BLaER1 (cell line): ENCODE measurements at regions not wholly inside any gene's neighbourhood (a gene's known extent, or its start where the extent isn't known, plus 50 kb on each side); places are given as distances from the start of the nearest gene placed in this dataset.

Source experiments
- H3K27ac ChIP-seq: shearing (Covaris generic); formaldehyde crosslinking; 2 replicates; pipeline ENCODE4 v1.8.1; 2022
- H3K27me3 ChIP-seq: shearing (Covaris generic); formaldehyde crosslinking; 2 replicates; pipeline ENCODE4 v1.8.1; 2022
- H3K36me3 ChIP-seq: shearing (Covaris generic); formaldehyde crosslinking; 2 replicates; pipeline ENCODE4 v1.8.1; 2022
- H3K4me1 ChIP-seq: shearing (Covaris generic); formaldehyde crosslinking; 2 replicates; pipeline ENCODE4 v1.8.1; 2022
- H3K4me2 ChIP-seq: shearing (Covaris generic); formaldehyde crosslinking; 2 replicates; pipeline ENCODE4 v1.8.1; 2022
- H3K4me3 ChIP-seq: shearing (Covaris generic); formaldehyde crosslinking; 2 replicates; pipeline ENCODE4 v1.8.1; 2022
- H3K9ac ChIP-seq: shearing (Covaris generic); formaldehyde crosslinking; 2 replicates; pipeline ENCODE4 v1.8.1; 2022
- H3K9me3 ChIP-seq: shearing (Covaris generic); formaldehyde crosslinking; 2 replicates; pipeline ENCODE4 v1.8.1; 2022
- H4K20me1 ChIP-seq: shearing (Covaris generic); formaldehyde crosslinking; 2 replicates; pipeline ENCODE4 v1.8.1; 2022
- Cebpa-rat ChIP-seq: shearing (Covaris generic); IDR thresholded peaks from 2 replicates; pipeline ENCODE4 v1.8.1; 2022

DNA sequence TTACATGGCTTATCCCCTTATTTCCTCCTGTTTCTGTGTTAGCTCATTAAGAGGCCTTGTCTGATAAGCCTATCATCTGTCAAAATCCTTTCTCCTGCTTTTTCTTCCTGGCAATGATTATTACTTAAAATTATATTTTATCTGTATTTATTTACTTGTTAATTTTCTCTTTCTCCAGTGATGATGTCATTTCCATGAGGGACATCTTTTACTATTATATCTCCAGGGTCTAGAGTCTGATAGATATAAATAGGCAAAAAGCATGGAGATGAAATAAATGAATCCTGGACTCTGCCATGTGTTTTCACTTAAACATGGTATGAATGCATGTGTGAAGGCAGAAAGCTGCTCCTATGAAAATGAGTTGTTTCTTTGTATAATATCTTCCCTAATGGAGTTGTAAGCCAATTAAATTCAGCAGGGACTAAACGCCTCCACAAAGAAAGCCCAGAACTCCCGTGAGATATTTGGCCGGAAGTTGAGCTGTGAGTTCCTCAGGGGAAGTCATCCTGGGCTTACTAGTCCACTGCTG, 375.2 kb downstream of the TUSC7 start:
- H3K9me3 ChIP-seq, result no peaks in the 10 kb centered on the region
- TF ChIP-seq Cebpa-rat, result no peak
- no peaks in the 10 kb centered on the region for H3K36me3 ChIP-seq

GRCh38 chr3:117091676-117092075, 382.1 kb downstream of the TUSC7 start:
- H3K27me3 ChIP-seq, result no peaks in the 10 kb centered on the region

More for the DNA sequence above, 375.2 kb downstream of the TUSC7 start:
- Histone ChIP-seq H3K27ac (no peak overlapping the region), H3K27me3 (no peaks in the 10 kb centered on the region), H3K4me3 (no peak overlapping the region), H3K9ac (no peak overlapping the region), H3K4me2 (no peak overlapping the region), H4K20me1 (no peaks in the 10 kb centered on the region), H3K4me1 (no peaks in the 10 kb centered on the region)

DNA sequence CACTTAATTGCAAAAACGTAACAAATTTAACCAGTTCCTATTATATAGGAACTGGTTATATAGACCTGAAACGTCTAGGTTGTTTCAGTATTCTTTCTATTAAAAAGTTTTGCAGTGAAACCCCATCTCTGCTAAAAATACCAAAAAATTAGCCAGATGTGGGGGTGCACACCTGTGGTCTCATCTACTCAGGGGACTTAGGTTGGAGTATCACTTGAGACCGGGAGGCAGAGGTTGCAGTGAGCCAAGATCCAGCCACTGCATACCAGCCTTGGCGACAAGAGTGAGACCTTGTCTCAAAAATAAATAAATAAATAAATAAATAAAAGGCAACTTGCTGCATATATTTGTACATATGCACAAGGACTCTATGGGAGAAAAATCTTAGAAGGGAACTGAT, 387.0 kb downstream of the TUSC7 start:
- H3K9me3 ChIP-seq, result no peaks in the 10 kb centered on the region
- H3K4me1 ChIP-seq, result no peaks in the 10 kb centered on the region
- no peak overlapping the region for H3K4me3 ChIP-seq
- H3K27ac ChIP-seq, result no peak overlapping the region
- H3K4me2 ChIP-seq, result no peak overlapping the region
- H3K36me3 ChIP-seq, result no peaks in the 10 kb centered on the region
- no peak for TF ChIP-seq Cebpa-rat
- H4K20me1 ChIP-seq, result no peaks in the 10 kb centered on the region
- no peaks in the 10 kb centered on the region for H3K27me3 ChIP-seq
- H3K9ac ChIP-seq, result no peak overlapping the region

More at GRCh38 chr3:117091676-117092075, 382.1 kb downstream of the TUSC7 start:
- no peak overlapping the region for H3K9ac ChIP-seq
- no peaks in the 10 kb centered on the region for H3K9me3 ChIP-seq
- no peak overlapping the region for H3K4me2 ChIP-seq
- no peak overlapping the region for H3K27ac ChIP-seq
- H3K36me3 ChIP-seq, result no peaks in the 10 kb centered on the region
- no peaks in the 10 kb centered on the region for H3K4me1 ChIP-seq
- no peaks in the 10 kb centered on the region for H4K20me1 ChIP-seq
- H3K4me3 ChIP-seq, result no peak overlapping the region
- no peak for TF ChIP-seq Cebpa-rat

- no peak for TF ChIP-seq Cebpa-rat
- H3K4me2 ChIP-seq, result no peak overlapping the region
These were observed 387.8 kb downstream of the TUSC7 start for GRCh38 chr3:117097351-117097750.

DNA sequence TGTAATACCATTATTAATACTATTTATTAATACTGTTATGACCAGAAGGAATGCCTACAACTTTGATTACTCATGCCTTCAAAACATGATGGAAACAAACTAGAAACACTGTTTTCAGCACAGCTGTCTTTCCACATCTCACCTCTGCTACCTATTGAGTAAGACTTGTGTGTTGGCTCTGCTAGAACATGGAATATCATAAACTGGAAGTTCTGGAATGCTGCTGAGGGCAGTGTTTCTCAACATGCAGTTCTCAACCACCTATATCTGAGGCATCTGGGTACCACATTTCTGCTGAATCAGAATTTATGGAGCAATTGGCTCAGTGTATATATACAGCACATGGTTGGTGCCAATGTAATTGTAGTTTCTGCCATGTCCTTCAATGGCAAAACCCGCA, 392.1 kb downstream of the TUSC7 start:
- H3K9me3 ChIP-seq, result no peaks in the 10 kb centered on the region
- no peaks in the 10 kb centered on the region for H4K20me1 ChIP-seq
- TF ChIP-seq Cebpa-rat, result no peak
- H3K27ac ChIP-seq, result no peak overlapping the region
- H3K4me2 ChIP-seq, result no peak overlapping the region
- no peak overlapping the region for H3K9ac ChIP-seq
- no peaks in the 10 kb centered on the region for H3K36me3 ChIP-seq
- no peaks in the 10 kb centered on the region for H3K4me1 ChIP-seq
- H3K4me3 ChIP-seq, result no peak overlapping the region
- H3K27me3 ChIP-seq, result no peaks in the 10 kb centered on the region

More at GRCh38 chr3:117097351-117097750, 387.8 kb downstream of the TUSC7 start:
- Histone ChIP-seq H3K36me3 (no peaks in the 10 kb centered on the region), H4K20me1 (no peaks in the 10 kb centered on the region), H3K27ac (no peak overlapping the region), H3K4me3 (no peak overlapping the region), H3K27me3 (no peaks in the 10 kb centered on the region), H3K4me1 (no peaks in the 10 kb centered on the region), H3K9ac (no peak overlapping the region), H3K9me3 (no peaks in the 10 kb centered on the region)

GRCh38 chr3:117102426-117102825, 392.8 kb downstream of the TUSC7 start:
- Histone ChIP-seq H4K20me1 (no peaks in the 10 kb centered on the region), H3K27me3 (no peaks in the 10 kb centered on the region), H3K4me2 (no peak overlapping the region), H3K4me3 (no peak overlapping the region), H3K9ac (no peak overlapping the region), H3K27ac (no peak overlapping the region), H3K36me3 (no peaks in the 10 kb centered on the region), H3K9me3 (no peaks in the 10 kb centered on the region), H3K4me1 (no peaks in the 10 kb centered on the region)
- TF ChIP-seq Cebpa-rat, result no peak

- no peaks in the 10 kb centered on the region for H3K4me1 ChIP-seq
- no peak for TF ChIP-seq Cebpa-rat
- no peaks in the 10 kb centered on the region for H3K9me3 ChIP-seq
- no peak overlapping the region for H3K27ac ChIP-seq
- H4K20me1 ChIP-seq, result no peaks in the 10 kb centered on the region
- H3K4me2 ChIP-seq, result no peak overlapping the region
- no peak overlapping the region for H3K4me3 ChIP-seq
- H3K27me3 ChIP-seq, result no peaks in the 10 kb centered on the region
- H3K9ac ChIP-seq, result no peak overlapping the region
- no peaks in the 10 kb centered on the region for H3K36me3 ChIP-seq
These were observed 394.1 kb downstream of the TUSC7 start for GRCh38 chr3:117103675-117104074.

GRCh38 chr3:117104381-117104780, 394.8 kb downstream of the TUSC7 start:
- Histone ChIP-seq H3K9ac (no peak overlapping the region), H3K4me3 (no peak overlapping the region), H3K4me2 (no peak overlapping the region), H3K27ac (no peak overlapping the region), H3K4me1 (no peaks in the 10 kb centered on the region), H3K9me3 (no peaks in the 10 kb centered on the region), H4K20me1 (no peaks in the 10 kb centered on the region), H3K36me3 (no peaks in the 10 kb centered on the region), H3K27me3 (no peaks in the 10 kb centered on the region)
- no peak for TF ChIP-seq Cebpa-rat

DNA sequence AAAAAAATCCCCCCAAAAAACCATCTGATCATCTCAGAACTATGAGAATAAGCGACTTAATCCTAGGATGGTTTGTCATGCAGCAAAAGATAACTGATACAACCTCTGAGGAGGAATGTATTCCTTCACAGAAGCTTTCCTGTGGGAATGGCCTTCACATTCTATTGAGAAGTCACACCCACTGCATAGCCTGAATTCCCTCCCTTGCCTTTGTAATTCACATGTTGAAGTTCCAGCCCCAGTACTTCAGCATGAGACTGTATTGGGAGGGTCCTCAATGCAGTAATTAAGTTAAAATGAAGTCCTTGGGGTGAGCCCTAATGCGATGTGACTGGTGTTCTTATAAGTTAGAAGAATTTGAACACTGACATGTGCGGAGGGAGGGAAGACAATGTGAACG, 395.2 kb downstream of the TUSC7 start:
- Histone ChIP-seq H3K27ac (no peak overlapping the region), H3K9me3 (no peaks in the 10 kb centered on the region), H3K36me3 (no peaks in the 10 kb centered on the region), H3K4me2 (no peak overlapping the region), H3K27me3 (no peaks in the 10 kb centered on the region), H3K9ac (no peak overlapping the region), H4K20me1 (no peaks in the 10 kb centered on the region), H3K4me3 (no peak overlapping the region), H3K4me1 (no peaks in the 10 kb centered on the region)
- no peak for TF ChIP-seq Cebpa-rat

DNA sequence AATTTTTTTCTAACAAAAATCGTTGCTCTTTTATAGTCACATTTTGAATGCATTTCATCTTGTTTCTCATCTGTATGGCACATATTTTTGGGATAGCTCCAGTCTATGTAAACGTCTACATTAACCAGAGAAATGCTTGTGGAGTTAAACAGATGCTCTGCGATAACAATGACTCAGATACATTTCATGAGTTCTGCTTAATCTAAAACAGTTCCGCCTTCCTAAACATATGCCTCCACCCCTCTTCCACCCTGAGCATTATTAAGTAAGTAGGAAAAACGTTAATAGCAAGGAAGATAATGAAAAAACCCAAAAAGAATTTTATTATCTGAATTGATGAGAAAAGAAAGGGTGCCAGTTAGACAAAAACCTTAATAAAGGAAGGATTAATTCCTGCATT, 396.1 kb downstream of the TUSC7 start:
- no peaks in the 10 kb centered on the region for H3K4me1 ChIP-seq
- no peak overlapping the region for H3K4me3 ChIP-seq
- H3K36me3 ChIP-seq, result no peaks in the 10 kb centered on the region
- H4K20me1 ChIP-seq, result no peaks in the 10 kb centered on the region
- H3K27ac ChIP-seq, result no peak overlapping the region
- no peak for TF ChIP-seq Cebpa-rat
- no peaks in the 10 kb centered on the region for H3K9me3 ChIP-seq
- H3K9ac ChIP-seq, result no peak overlapping the region
- no peaks in the 10 kb centered on the region for H3K27me3 ChIP-seq
- H3K4me2 ChIP-seq, result no peak overlapping the region

DNA sequence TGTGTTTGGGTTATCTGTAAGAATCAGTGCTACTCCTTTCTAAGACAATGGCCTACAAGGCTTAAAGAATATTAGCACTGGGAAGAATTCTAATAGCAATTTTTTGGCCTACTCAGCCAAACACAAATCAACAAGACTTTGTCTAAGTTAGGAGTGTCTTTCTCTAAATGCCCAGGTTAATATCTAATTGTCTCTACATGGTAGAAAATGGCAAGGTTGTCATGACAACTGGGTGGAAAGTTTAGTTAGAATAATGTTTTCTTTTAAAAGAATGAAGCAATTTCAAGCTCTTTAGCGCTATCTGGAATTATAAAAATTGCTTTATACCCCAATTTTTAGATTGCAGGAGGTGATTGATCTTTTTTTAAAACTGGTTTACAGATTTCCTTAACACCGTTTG, 396.8 kb downstream of the TUSC7 start:
- no peak overlapping the region for H3K27ac ChIP-seq
- TF ChIP-seq Cebpa-rat, result no peak
- no peaks in the 10 kb centered on the region for H3K4me1 ChIP-seq
- no peak overlapping the region for H3K4me3 ChIP-seq
- no peak overlapping the region for H3K4me2 ChIP-seq
- H3K9me3 ChIP-seq, result no peaks in the 10 kb centered on the region
- no peaks in the 10 kb centered on the region for H3K36me3 ChIP-seq
- no peaks in the 10 kb centered on the region for H4K20me1 ChIP-seq
- no peaks in the 10 kb centered on the region for H3K27me3 ChIP-seq
- H3K9ac ChIP-seq, result no peak overlapping the region
